CD4-positive, CD25-positive, alpha-beta regulatory T cell (primary cell): ENCODE measurements at regions not wholly inside any gene's neighbourhood (a gene's known extent, or its start where the extent isn't known, plus 50 kb on each side); places are given as distances from the start of the nearest gene placed in this dataset.

Experiments used
- ATAC-seq, 2 donors: fragments of 150-1000 bp; cut with Tn5 transposase; one replicate each; pipeline ENCODE4 v1.10.0; 2021; ENCODE audit warnings: low read depth in 2 of 2, moderate number of reproducible peaks in 2 of 2, moderate library complexity in 1 of 2
- DNase-seq, 3 donors: peaks; one replicate each; pipeline versions ENCODE4 v3.0.0 to v3.0.0-alpha.2; 2012 to 2022; ENCODE audit warnings: mixed read lengths in 1 of 3
- H3K27ac ChIP-seq: one replicate; pipeline ENCODE4 v1.7.0; 2013; ENCODE audit warnings: mild to moderate bottlenecking, low read length; ENCODE audit not compliant: insufficient read depth, poor library complexity, severe bottlenecking
- H3K27me3 ChIP-seq: one replicate; pipeline ENCODE4 v1.7.0; 2013; ENCODE audit warnings: low read length; ENCODE audit not compliant: control insufficient read depth, insufficient read depth
- H3K36me3 ChIP-seq: one replicate; pipeline ENCODE4 v1.7.0; 2013; ENCODE audit warnings: mild to moderate bottlenecking, low read length, moderate library complexity; ENCODE audit not compliant: control insufficient read depth, insufficient read depth
- H3K4me1 ChIP-seq: 2 replicates; pipeline ENCODE4 v1.7.0; 2013; ENCODE audit warnings: mild to moderate bottlenecking, low read length; ENCODE audit not compliant: insufficient read depth, control insufficient read depth, poor library complexity, severe bottlenecking
- H3K4me3 ChIP-seq: one replicate; pipeline ENCODE4 v1.7.0; 2013; ENCODE audit warnings: low read depth, mild to moderate bottlenecking, low read length, moderate library complexity
- H3K9me3 ChIP-seq, 2 experiments: 1 replicate in 1 of 2; 2 replicates in 1 of 2; pipeline ENCODE4 v1.7.0; 2013; ENCODE audit warnings: low read length in 2 of 2, mild to moderate bottlenecking in 1 of 2, moderate library complexity in 1 of 2; ENCODE audit not compliant: control insufficient read depth in 2 of 2
- H3K27ac Mint-ChIP-seq, 3 donors: one replicate each; pipeline ENCODE4 v1.8.0; 2020 to 2022; ENCODE audit warnings: mild to moderate bottlenecking in 3 of 3, mixed read lengths in 3 of 3, moderate library complexity in 2 of 3
- H3K27me3 Mint-ChIP-seq: one replicate; pipeline ENCODE4 v1.8.0; 2022; ENCODE audit warnings: mild to moderate bottlenecking, mixed read lengths
- H3K36me3 Mint-ChIP-seq: one replicate; pipeline ENCODE4 v1.8.0; 2020; ENCODE audit warnings: mixed read lengths
- H3K4me1 Mint-ChIP-seq, 4 donors: one replicate each; pipeline ENCODE4 v1.8.0; 2020 to 2022; ENCODE audit warnings: mixed read lengths in 4 of 4, mild to moderate bottlenecking in 1 of 4
- H3K4me3 Mint-ChIP-seq, 4 donors: one replicate each; pipeline ENCODE4 v1.8.0; 2020 to 2022; ENCODE audit warnings: mild to moderate bottlenecking in 4 of 4, mixed read lengths in 4 of 4, moderate library complexity in 3 of 4
- H3K9me3 Mint-ChIP-seq, 7 donors: one replicate each; pipeline ENCODE4 v1.8.0; 2020 to 2022; ENCODE audit warnings: mixed read lengths in 7 of 7, mild to moderate bottlenecking in 3 of 7, moderate library complexity in 2 of 7

- H3K36me3 Mint-ChIP-seq = no peaks in the 10 kb centered on the region
- DNase-seq (no peak), ATAC-seq (no peak)
- no peak overlapping the region for H3K27ac Mint-ChIP-seq
- peaks cover 0 to 2% (median 0%) of the 10 kb centered on the region in 7 donors for H3K9me3 Mint-ChIP-seq
- H3K4me1 Mint-ChIP-seq = no peaks in the 10 kb centered on the region
- Histone ChIP-seq H3K36me3 (no peaks in the 10 kb centered on the region), H3K27ac (no peak overlapping the region), H3K4me1 (no peaks in the 10 kb centered on the region), H3K9me3 (no peaks in the 10 kb centered on the region), H3K4me3 (no peak overlapping the region), H3K27me3 (no peaks in the 10 kb centered on the region)
- H3K27me3 Mint-ChIP-seq = peaks cover 5% of the 10 kb centered on the region
- H3K4me3 Mint-ChIP-seq = no peak overlapping the region
Observed at GRCh38 chr4:144557404-144557803, 88.6 kb upstream of the HHIP start.

- H3K27ac ChIP-seq = no peak overlapping the region
- ATAC-seq (no peak), DNase-seq (no peak)
- H3K27me3 Mint-ChIP-seq = no peaks in the 10 kb centered on the region
- no peaks in the 10 kb centered on the region for H3K36me3 ChIP-seq
- no peaks in the 10 kb centered on the region for H3K9me3 ChIP-seq
- no peaks in the 10 kb centered on the region for H3K27me3 ChIP-seq
- no peaks in the 10 kb centered on the region for H3K4me1 Mint-ChIP-seq
- no peaks in the 10 kb centered on the region for H3K36me3 Mint-ChIP-seq
- no peaks in the 10 kb centered on the region for H3K9me3 Mint-ChIP-seq
- no peak overlapping the region for H3K4me3 Mint-ChIP-seq
- no peaks in the 10 kb centered on the region for H3K4me1 ChIP-seq
- no peak overlapping the region for H3K27ac Mint-ChIP-seq
- no peak overlapping the region for H3K4me3 ChIP-seq
Observed at GRCh38 chr4:144562019-144562705, 83.8 kb upstream of the HHIP start.

DNA sequence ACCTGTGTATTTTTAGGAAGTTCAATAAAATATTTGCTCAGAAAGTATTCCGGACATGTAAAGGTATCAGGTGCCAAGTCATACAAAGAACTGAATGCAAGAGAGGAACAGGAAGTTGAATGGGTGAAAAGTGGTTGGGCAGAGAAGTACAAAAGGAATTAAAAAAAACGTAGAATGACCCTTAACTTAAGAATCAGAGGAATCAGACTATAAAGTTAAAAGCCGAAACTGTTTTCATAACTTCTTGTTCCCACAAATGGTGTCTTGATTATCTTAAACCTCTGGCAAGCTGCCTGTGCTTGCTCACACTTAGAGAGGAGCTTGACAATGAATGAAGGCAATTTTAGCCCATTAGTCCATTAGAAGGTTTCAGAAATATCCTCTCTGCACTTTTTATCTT, 81.6 kb upstream of the HHIP start:
- H3K27me3 Mint-ChIP-seq = no peaks in the 10 kb centered on the region
- Histone ChIP-seq H3K4me3 (no peak overlapping the region), H3K4me1 (no peaks in the 10 kb centered on the region), H3K36me3 (no peaks in the 10 kb centered on the region), H3K9me3 (no peaks in the 10 kb centered on the region), H3K27me3 (no peaks in the 10 kb centered on the region), H3K27ac (no peak overlapping the region)
- DNase-seq (no peak), ATAC-seq (no peak)
- no peaks in the 10 kb centered on the region for H3K4me1 Mint-ChIP-seq
- no peak overlapping the region for H3K4me3 Mint-ChIP-seq
- H3K36me3 Mint-ChIP-seq = no peaks in the 10 kb centered on the region
- no peak overlapping the region for H3K27ac Mint-ChIP-seq
- H3K9me3 Mint-ChIP-seq = peaks cover 0 to 2% (median 0%) of the 10 kb centered on the region in 7 donors

DNA sequence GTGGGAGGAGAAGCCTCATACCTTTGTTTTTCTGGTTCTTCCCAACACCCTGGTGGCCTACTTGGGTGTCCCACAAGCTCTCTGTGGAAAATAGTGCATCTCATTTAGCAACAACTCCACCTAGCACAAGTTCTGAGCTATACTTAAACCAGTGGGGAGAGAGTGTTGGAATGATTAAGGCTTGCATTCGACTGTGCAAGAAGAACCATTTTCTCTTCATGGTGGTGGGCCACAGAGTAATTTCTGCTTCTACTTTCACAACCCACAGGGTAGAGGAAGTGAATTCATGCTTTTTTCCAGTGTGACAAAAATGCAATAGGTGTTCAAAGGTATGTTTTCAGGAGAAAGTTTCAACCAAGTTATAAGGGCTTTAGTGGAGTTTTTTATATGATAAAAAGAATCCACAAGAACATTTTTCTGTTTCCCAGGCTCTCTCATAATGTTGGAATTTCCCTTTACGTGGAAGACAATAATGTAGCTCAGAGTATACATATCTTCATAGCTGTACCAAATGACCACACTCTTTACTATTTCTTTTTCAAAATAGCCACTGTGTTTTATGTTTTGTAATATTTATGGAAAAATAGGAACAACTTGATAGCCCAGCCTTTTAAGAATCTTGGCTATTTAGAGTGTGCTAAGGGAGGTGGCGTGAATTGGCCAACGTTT, 80.3 kb upstream of the HHIP start:
- no peak overlapping the region for H3K4me3 Mint-ChIP-seq
- ATAC-seq = no peak
- H3K4me3 ChIP-seq = no peak overlapping the region

GRCh38 chr4:144572660-144573059, 73.3 kb upstream of the HHIP start:
- Histone ChIP-seq H3K4me1 (no peaks in the 10 kb centered on the region), H3K9me3 (no peaks in the 10 kb centered on the region), H3K27me3 (no peaks in the 10 kb centered on the region), H3K27ac (no peak overlapping the region), H3K4me3 (no peak overlapping the region), H3K36me3 (no peaks in the 10 kb centered on the region)
- H3K36me3 Mint-ChIP-seq = no peaks in the 10 kb centered on the region
- H3K9me3 Mint-ChIP-seq = peaks cover 0 to 2% (median 0%) of the 10 kb centered on the region in 7 donors
- no peak for DNase-seq
- no peak for ATAC-seq
- no peaks in the 10 kb centered on the region for H3K4me1 Mint-ChIP-seq
- H3K27ac Mint-ChIP-seq = no peak overlapping the region
- peaks cover 14% of the 10 kb centered on the region for H3K27me3 Mint-ChIP-seq
- H3K4me3 Mint-ChIP-seq = no peak overlapping the region

More for the DNA sequence above, 80.3 kb upstream of the HHIP start:
- peaks cover 0 to 2% (median 0%) of the 10 kb centered on the region in 7 donors for H3K9me3 Mint-ChIP-seq
- no peaks in the 10 kb centered on the region for H3K27me3 ChIP-seq
- no peaks in the 10 kb centered on the region for H3K36me3 ChIP-seq
- no peak overlapping the region for H3K27ac Mint-ChIP-seq
- H3K4me1 Mint-ChIP-seq = no peaks in the 10 kb centered on the region
- no peaks in the 10 kb centered on the region for H3K36me3 Mint-ChIP-seq
- no peak overlapping the region for H3K27ac ChIP-seq
- peaks cover 7% of the 10 kb centered on the region for H3K27me3 Mint-ChIP-seq
- no peaks in the 10 kb centered on the region for H3K9me3 ChIP-seq
- no peaks in the 10 kb centered on the region for H3K4me1 ChIP-seq
- DNase-seq = no peak

DNA sequence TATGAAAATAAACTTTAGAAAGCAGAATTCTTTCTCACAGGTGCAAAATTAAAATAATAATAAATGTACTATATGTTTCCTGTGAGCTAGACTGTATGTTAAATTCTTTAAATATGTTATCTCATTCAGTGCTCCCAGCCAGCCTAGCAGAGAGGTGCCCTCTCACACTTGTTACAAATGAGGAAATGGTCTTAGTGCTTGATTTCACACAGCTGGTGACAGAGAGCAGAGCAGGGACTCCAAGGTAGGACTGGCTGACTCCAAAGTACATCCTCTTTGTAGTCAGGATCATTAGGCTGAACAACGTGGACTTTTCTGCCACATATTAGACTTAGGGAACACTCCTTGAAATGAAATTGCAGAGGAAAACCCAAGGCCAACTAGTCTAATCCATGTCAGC, 72.0 kb upstream of the HHIP start:
- Histone ChIP-seq H3K9me3 (no peaks in the 10 kb centered on the region), H3K36me3 (no peaks in the 10 kb centered on the region), H3K4me3 (no peak overlapping the region), H3K4me1 (no peaks in the 10 kb centered on the region), H3K27me3 (no peaks in the 10 kb centered on the region), H3K27ac (no peak overlapping the region)
- H3K4me3 Mint-ChIP-seq = no peak overlapping the region
- ATAC-seq (no peak), DNase-seq (no peak)
- H3K4me1 Mint-ChIP-seq = no peaks in the 10 kb centered on the region
- no peak overlapping the region for H3K27ac Mint-ChIP-seq
- H3K27me3 Mint-ChIP-seq = peaks cover 14% of the 10 kb centered on the region
- H3K9me3 Mint-ChIP-seq = peaks cover 0 to 2% (median 0%) of the 10 kb centered on the region in 7 donors
- no peaks in the 10 kb centered on the region for H3K36me3 Mint-ChIP-seq

DNA sequence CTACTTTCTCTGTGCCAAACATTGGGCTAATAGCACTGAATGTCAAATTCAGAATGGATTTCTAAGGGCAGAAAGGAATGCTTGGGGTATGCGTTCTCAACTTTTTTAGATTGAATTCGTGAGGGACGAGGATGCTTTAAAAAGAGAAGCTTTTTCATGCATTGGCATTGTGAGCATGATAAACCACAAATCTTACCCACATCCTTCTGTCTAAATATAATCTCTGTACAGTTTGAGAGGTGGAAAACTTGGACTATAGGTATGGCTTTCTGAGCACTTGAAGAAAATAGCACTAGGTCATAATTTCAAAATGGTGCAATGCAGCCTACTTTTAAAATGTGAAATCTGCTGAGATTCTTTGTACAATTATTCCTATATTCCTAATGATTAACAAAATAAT, 71.4 kb upstream of the HHIP start:
- Histone ChIP-seq H3K4me1 (no peaks in the 10 kb centered on the region), H3K27me3 (no peaks in the 10 kb centered on the region), H3K9me3 (no peaks in the 10 kb centered on the region), H3K36me3 (no peaks in the 10 kb centered on the region), H3K4me3 (no peak overlapping the region), H3K27ac (no peak overlapping the region)
- Mint-ChIP-seq H3K27ac (no peak overlapping the region), H3K4me3 (no peak overlapping the region), H3K27me3 (peaks cover 14% of the 10 kb centered on the region), H3K36me3 (no peaks in the 10 kb centered on the region), H3K9me3 (peaks cover 0 to 4% (median 0%) of the 10 kb centered on the region in 7 donors), H3K4me1 (no peaks in the 10 kb centered on the region)
- ATAC-seq = no peak
- no peak for DNase-seq

- peaks cover 11% of the 10 kb centered on the region for H3K27me3 Mint-ChIP-seq
- ATAC-seq (no peak), DNase-seq (no peak)
- H3K9me3 ChIP-seq = no peaks in the 10 kb centered on the region
- H3K4me1 ChIP-seq = no peaks in the 10 kb centered on the region
- H3K27ac Mint-ChIP-seq = no peak overlapping the region
- H3K4me1 Mint-ChIP-seq = no peaks in the 10 kb centered on the region
- H3K9me3 Mint-ChIP-seq = peaks cover 0 to 4% (median 0%) of the 10 kb centered on the region in 7 donors
- no peaks in the 10 kb centered on the region for H3K36me3 Mint-ChIP-seq
- H3K27ac ChIP-seq = no peak overlapping the region
- no peaks in the 10 kb centered on the region for H3K27me3 ChIP-seq
- no peak overlapping the region for H3K4me3 Mint-ChIP-seq
- no peak overlapping the region for H3K4me3 ChIP-seq
- no peaks in the 10 kb centered on the region for H3K36me3 ChIP-seq
Observed at GRCh38 chr4:144575181-144575580, 70.8 kb upstream of the HHIP start.
